Thymus (tissue), 11 donors: ENCODE measurements at regions not wholly inside any gene's neighbourhood (a gene's known extent, or its start where the extent isn't known, plus 50 kb on each side); places are given as distances from the start of the nearest gene placed in this dataset.
A peak's percentile ranks its signal among the peaks of the same experiment; 100 is the strongest.

Experiments
- DNase-seq, 9 donors: peaks; one replicate each; pipeline ENCODE4 v3.0.0-alpha.2; 2013; ENCODE audit warnings: low spot score in 9 of 9, low read depth in 6 of 9, missing footprints in 1 of 9
- H3K27ac ChIP-seq, 2 donors: one replicate each; pipeline ENCODE4 v1.5.1; 2013; ENCODE audit warnings: control low read depth in 1 of 2, low read depth in 1 of 2, low read length in 1 of 2, mild to moderate bottlenecking in 1 of 2, moderate library complexity in 1 of 2
- H3K27me3 ChIP-seq, 2 donors: one replicate each; pipeline ENCODE4 v1.5.1; 2013; ENCODE audit warnings: low read length in 1 of 2; ENCODE audit not compliant: control insufficient read depth in 2 of 2, insufficient read depth in 1 of 2
- H3K36me3 ChIP-seq, 2 donors: one replicate each; pipeline ENCODE4 v1.5.1; 2013; ENCODE audit warnings: low read length in 1 of 2, mild to moderate bottlenecking in 1 of 2, moderate library complexity in 1 of 2; ENCODE audit not compliant: control insufficient read depth in 2 of 2, insufficient read depth in 2 of 2
- H3K4me1 ChIP-seq, 2 donors: one replicate each; pipeline ENCODE4 v1.5.1; 2013; ENCODE audit warnings: low read length in 2 of 2; ENCODE audit not compliant: control insufficient read depth in 2 of 2, insufficient read depth in 2 of 2
- H3K4me3 ChIP-seq, 2 donors: one replicate each; pipeline ENCODE4 v1.5.1; 2013; ENCODE audit warnings: low read length in 2 of 2, control low read depth in 1 of 2, mild to moderate bottlenecking in 1 of 2
- H3K9me3 ChIP-seq, 2 donors: one replicate each; pipeline ENCODE4 v1.5.1; 2013; ENCODE audit warnings: low read length in 1 of 2, mild to moderate bottlenecking in 1 of 2; ENCODE audit not compliant: control insufficient read depth in 2 of 2, insufficient read depth in 1 of 2
- WGBS: extraction: QIAGEN DNeasy Blood & Tissue Kit; methylation state at CpG from one replicate; pipeline ENCODE4 v1.1.7; 2013; 5-methylcytosine and 5-hydroxymethylcytosine counted together
- donor health status: healthy.

DNA sequence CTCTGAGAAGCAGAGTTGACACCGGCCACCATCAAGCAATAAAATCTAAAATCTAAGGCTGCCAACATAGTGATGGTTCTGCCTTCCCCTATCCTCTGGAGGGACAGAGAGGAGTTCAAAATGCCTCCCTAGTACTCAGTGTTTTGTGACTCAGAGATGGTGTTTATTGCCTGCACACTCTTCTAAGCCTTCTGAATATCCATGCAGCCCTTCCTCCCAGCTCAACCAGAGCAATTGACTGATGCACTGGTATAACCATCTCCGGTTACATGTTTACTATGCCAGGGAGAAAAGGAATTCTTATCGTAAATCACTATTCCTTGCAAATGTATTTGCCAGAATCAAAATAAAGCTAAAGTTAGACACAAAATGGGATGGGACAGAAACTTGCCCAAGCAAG is 132.9 kb upstream of the RAB4A start:
- peaks cover 43 to 68% of the 10 kb centered on the region in 2 donors for H3K4me1 ChIP-seq
- H3K27me3 ChIP-seq, result no peaks in the 10 kb centered on the region
- H3K27ac ChIP-seq, result no peak overlapping the region
- peaks cover 2 to 12% of the 10 kb centered on the region in 2 donors for H3K9me3 ChIP-seq
- no peak for DNase-seq
- no peaks in the 10 kb centered on the region for H3K36me3 ChIP-seq
- H3K4me3 ChIP-seq, result no peak overlapping the region
- WGBS, result 98% methylated on average over 3 of the region's 3 CpGs

DNA sequence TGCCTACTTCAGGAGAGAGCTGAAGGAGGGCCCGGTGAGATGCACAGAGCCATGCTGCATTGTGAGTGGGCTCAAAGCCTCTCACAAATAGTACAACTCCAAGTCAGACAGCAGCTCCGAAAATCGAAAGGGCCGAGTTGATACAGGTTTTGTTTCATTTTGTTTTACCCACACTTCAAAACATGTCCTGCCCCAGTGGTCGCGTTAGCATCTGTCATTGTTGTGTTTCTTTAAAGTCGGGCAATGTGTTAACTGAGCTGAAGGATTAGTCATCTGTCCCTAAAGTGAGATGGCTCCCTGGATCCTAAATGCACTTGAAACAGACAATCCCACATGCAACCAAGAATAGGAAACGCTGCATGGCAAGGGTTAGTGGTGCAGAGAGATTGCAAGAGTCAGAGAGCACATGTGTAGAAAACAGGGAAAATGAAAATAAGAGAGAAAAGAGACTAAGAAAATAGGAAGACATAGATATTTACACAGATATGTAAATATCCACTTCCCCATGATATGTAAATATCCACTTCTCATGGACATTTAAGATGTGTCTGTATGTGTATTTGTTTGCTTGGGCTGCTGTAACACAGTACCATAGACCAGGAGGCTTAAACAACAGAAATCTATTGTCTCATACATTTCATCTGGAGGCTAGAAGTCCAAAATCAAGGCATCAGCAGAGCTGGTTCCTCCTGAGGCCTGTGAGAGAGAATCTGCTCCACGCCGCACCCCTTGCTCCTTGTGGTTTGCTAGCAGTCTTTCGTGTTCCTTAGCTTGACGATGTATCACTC is 131.4 kb upstream of the RAB4A start:
- no peaks in the 10 kb centered on the region for H3K27me3 ChIP-seq
- peaks cover 2 to 11% of the 10 kb centered on the region in 2 donors for H3K9me3 ChIP-seq
- H3K36me3 ChIP-seq, result no peaks in the 10 kb centered on the region
- H3K27ac ChIP-seq, result peak overlapping the region in 1 of 2 donors; percentile 26
- 56% methylated on average over 12 of the region's 12 CpGs for WGBS
- H3K4me3 ChIP-seq, result no peak overlapping the region
- peak in 1 of 9 donors; percentile 50 for DNase-seq
- peaks cover 43 to 68% of the 10 kb centered on the region in 2 donors for H3K4me1 ChIP-seq

DNA sequence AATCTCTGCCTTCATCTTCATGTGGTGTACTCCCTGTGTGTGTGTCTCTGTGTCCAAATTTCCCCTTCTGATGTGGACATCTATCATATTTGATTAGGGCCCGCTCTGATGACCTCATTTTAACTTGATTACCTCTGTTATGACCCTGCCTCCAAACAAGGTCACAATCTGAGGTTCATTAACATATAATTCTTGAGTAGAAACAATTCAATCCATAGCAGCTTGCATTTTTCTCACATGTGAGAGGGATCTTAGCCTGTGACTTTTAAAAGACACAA is 130.9 kb upstream of the RAB4A start:
- Histone ChIP-seq H3K9me3 (peaks cover under 1 to 5% of the 10 kb centered on the region in 2 donors), H3K27ac (peak overlapping the region in 1 of 2 donors; percentile 10), H3K27me3 (no peaks in the 10 kb centered on the region), H3K36me3 (no peaks in the 10 kb centered on the region), H3K4me1 (peaks cover 43 to 68% of the 10 kb centered on the region in 2 donors), H3K4me3 (no peak overlapping the region)
- 98% methylated on average over 1 of the region's 1 CpG for WGBS
- DNase-seq, result no peak

DNA sequence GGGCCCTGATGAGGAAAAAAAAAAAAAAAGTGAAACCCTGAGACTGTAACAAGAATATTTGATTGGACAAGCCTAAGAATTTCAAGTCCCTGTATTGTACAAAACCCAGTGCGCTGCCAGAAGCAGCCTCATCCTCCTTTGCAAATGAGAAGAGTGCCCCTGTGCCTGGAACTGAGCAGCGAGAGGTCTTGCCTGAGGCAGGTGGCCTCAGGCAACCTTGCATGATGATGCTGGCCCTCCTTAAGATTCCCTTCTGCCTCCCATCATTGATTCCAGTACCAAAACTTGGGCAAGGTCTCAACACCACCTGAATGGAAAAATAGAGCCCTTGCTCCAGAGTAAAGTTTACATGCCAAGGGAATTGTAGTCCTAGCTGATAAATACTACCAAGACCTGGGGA is 129.6 kb upstream of the RAB4A start:
- DNase-seq, result no peak
- H3K27me3 ChIP-seq, result no peaks in the 10 kb centered on the region
- no peaks in the 10 kb centered on the region for H3K9me3 ChIP-seq
- H3K27ac ChIP-seq, result peak overlapping the region in 1 of 2 donors; percentile 33
- no peaks in the 10 kb centered on the region for H3K36me3 ChIP-seq
- H3K4me1 ChIP-seq, result peaks cover 42 to 65% of the 10 kb centered on the region in 2 donors
- WGBS, result 98% methylated on average over 2 of the region's 2 CpGs
- H3K4me3 ChIP-seq, result no peak overlapping the region

DNA sequence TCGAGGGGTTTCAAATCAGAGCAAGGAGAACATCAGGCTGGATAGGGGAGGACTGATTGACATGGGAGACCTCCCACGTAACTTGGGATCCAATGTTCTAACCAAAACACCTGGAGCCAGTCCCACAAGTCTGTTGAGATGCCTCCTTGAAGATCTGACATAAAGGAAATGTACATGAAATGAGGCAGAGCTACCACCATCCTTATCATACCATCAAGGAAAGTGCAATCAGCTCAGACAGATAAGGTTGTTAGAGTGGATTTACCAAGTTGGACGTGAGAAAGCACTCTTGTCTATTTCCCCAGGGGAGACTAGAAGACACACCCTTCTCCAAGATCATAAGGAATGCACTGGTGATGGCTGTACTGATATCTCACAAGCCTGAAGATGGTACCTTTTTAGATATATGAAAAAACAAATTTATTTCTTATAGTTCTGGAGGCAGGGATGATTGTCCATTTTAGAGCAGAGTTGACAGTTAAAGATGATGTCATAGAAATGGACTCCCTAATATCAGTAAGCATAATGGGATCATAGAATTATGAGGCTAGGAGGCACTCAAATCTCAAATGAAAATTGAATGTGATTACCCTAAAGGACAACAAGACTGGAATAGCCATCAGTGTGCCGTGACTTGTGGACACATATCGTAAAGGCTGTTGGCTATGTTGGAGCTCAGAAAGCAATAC is 129.1 kb upstream of the RAB4A start:
- Histone ChIP-seq H3K9me3 (no peaks in the 10 kb centered on the region), H3K27me3 (peaks cover 0 to 2% of the 10 kb centered on the region in 2 donors), H3K36me3 (no peaks in the 10 kb centered on the region), H3K4me1 (peaks cover 37 to 65% of the 10 kb centered on the region in 2 donors), H3K4me3 (no peak overlapping the region), H3K27ac (peak overlapping the region in 1 of 2 donors; percentile 33)
- DNase-seq, result peak in 2 of 9 donors; percentile 52 to 65
- 56% methylated on average over 5 of the region's 5 CpGs for WGBS

DNA sequence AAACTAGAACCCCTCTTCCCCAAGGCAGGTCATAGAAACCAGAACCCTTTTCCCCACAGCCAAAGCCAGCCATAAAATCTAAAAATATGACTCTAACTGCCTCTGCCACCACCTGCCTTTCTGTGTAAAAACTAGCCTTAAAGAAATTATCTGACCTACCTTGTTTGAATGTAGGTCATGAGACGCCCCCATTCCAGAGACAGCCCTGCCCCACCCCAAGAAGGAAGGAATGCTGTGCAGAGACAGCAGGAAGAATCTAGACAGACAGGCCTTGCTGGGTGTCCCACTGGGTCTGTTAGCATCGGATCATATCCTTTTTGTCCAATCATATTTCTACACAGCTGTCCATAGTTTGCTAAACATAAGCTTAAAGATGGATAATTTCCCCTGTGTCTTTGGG is 128.4 kb upstream of the RAB4A start:
- WGBS, result 94% methylated on average over 2 of the region's 2 CpGs

DNA sequence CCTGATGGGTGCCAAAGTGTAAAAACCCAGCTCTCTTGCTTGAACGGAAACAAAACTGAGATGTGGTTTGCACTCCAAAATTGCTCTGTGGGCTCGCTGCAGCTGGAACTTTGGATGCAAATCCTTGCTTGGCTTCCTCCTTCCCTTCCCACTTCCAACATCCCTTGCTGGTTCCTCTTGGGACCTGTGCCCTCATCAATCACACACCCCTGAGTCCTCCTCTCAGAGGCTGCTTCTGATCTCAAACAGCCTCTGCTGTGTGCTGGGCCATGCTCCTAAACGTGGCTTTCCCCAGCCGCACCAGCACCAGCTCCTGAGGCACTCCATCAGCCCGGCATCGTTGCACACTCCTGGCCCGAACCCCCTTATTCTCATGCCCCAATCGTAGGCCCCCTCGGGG is 124.3 kb upstream of the RAB4A start:
- WGBS, result 79% methylated on average over 9 of the region's 9 CpGs
- H3K27ac ChIP-seq, result no peak overlapping the region

More for the DNA sequence above, 128.4 kb upstream of the RAB4A start:
- Histone ChIP-seq H3K4me3 (no peak overlapping the region), H3K4me1 (peaks cover 32 to 65% of the 10 kb centered on the region in 2 donors), H3K27ac (no peak overlapping the region), H3K9me3 (no peaks in the 10 kb centered on the region), H3K36me3 (no peaks in the 10 kb centered on the region), H3K27me3 (peaks cover 0 to 7% of the 10 kb centered on the region in 2 donors)
- DNase-seq, result no peak

DNA sequence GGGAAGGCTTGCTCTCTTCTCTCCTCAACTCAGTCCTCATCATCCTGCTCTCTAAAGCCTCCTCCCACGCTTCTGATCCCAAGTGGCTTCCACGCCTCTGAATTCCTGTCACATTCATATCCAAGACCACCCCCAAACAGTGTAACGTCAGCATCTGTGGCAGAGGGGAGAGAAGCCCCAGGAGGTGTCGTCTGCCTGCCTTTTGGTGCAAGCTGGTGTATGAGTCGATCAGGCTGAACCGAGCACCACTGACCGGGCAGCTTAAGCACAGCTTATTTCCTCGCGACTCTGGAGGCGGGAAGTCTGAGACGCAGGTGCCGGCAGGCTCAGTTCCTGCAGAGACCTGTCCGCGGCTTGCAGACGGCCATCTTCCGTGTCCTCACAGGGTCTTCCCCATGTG is 123.8 kb upstream of the RAB4A start:
- no peak overlapping the region for H3K27ac ChIP-seq
- H3K9me3 ChIP-seq, result no peaks in the 10 kb centered on the region
- H3K4me1 ChIP-seq, result peaks cover 8 to 46% of the 10 kb centered on the region in 2 donors
- WGBS, result 61% methylated on average over 16 of the region's 16 CpGs
- no peaks in the 10 kb centered on the region for H3K36me3 ChIP-seq
- no peak for DNase-seq
- H3K27me3 ChIP-seq, result peaks cover 0 to 13% of the 10 kb centered on the region in 2 donors
- no peak overlapping the region for H3K4me3 ChIP-seq

More for the DNA sequence above, 124.3 kb upstream of the RAB4A start:
- H3K4me1 ChIP-seq, result peaks cover 11 to 47% of the 10 kb centered on the region in 2 donors
- DNase-seq, result no peak
- H3K27me3 ChIP-seq, result peaks cover 0 to 13% of the 10 kb centered on the region in 2 donors
- no peaks in the 10 kb centered on the region for H3K36me3 ChIP-seq
- H3K9me3 ChIP-seq, result no peaks in the 10 kb centered on the region
- H3K4me3 ChIP-seq, result no peak overlapping the region

DNA sequence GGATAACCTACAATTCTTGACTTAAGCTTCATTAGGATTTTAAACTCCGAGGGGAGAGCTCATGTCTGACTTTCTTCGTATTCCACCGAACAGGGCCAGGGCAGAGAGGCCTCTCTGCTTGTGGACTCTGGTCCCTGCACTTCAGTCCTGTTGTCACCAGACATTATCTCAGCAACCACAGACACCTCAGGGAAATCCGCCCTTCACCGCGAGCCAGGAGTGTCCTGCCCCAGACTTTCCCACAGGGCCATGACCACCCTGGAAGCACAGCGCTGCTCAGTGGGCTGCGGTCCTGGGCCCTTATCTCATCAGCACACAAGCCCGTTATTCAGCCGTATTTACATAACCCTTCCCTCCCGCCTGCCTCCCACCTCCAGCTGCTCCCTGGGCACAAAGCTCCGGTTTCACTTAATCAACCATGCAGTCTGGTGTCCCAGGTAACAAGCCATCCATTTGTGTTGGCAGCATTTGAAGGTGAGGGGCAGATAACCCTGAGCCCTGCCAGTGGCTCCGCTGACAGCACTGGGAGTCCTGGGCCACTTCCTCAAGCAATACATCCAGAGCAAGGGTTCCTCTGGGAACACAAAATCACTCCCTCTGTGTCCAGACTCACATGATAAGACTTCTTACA is 122.8 kb upstream of the RAB4A start:
- H3K9me3 ChIP-seq, result no peaks in the 10 kb centered on the region
- DNase-seq, result no peak
- H3K4me1 ChIP-seq, result peaks cover 2 to 40% of the 10 kb centered on the region in 2 donors
- H3K36me3 ChIP-seq, result no peaks in the 10 kb centered on the region
- H3K4me3 ChIP-seq, result no peak overlapping the region
- H3K27ac ChIP-seq, result no peak overlapping the region
- H3K27me3 ChIP-seq, result peaks cover 0 to 13% of the 10 kb centered on the region in 2 donors
- WGBS, result 16% methylated on average over 13 of the region's 13 CpGs
